ENCODE measurements at regions not wholly inside any gene's neighbourhood (a gene's known extent, or its start where the extent isn't known, plus 50 kb on each side); places are given as distances from the start of the nearest gene placed in this dataset.

- Mint-ChIP-seq H3K27ac (no peak overlapping the region), H3K4me1 (ENCODE audit: low read depth) (no peaks in the 10 kb centered on the region), H3K36me3 (ENCODE audit: low read depth) (no peaks in the 10 kb centered on the region), H3K4me3 (no peak overlapping the region), H3K27me3 (no peaks in the 10 kb centered on the region), H3K9me3 (peaks cover 6% of the 10 kb centered on the region)
- H3K27me3 ChIP-seq (ENCODE audit: control insufficient read depth in 1 of 2, insufficient read depth in 2 of 2, low read length in 2 of 2): no peaks in the 10 kb centered on the region
- H3K27ac ChIP-seq (ENCODE audit: low read depth in 1 of 2, low read length in 2 of 2): no peak overlapping the region
- H3K36me3 ChIP-seq (ENCODE audit: insufficient read depth, low read length): no peaks in the 10 kb centered on the region
- no peak for DNase-seq
- ChIA-PET CTCF (no interaction called here), POLR2A (no interaction called here)
- H3K9me3 ChIP-seq (ENCODE audit: control insufficient read depth in 1 of 2, insufficient read depth in 1 of 2, low read length in 2 of 2): no peaks in the 10 kb centered on the region
- H3K4me1 ChIP-seq (ENCODE audit: insufficient read depth, low read length): no peaks in the 10 kb centered on the region
- intact Hi-C loops (cut with DNase I, micrococcal nuclease): no loop called here
- no peak overlapping the region for H3K4me3 ChIP-seq (ENCODE audit: low read length)
- no peak for ATAC-seq (ENCODE audit: poor library complexity)
- TF ChIP-seq CTCF (IDR thresholded peaks at IDR 0.05): no peak
Measured at GRCh38 chr12:23356927-23357708, 592.4 kb downstream of the SOX5 start.

DNA sequence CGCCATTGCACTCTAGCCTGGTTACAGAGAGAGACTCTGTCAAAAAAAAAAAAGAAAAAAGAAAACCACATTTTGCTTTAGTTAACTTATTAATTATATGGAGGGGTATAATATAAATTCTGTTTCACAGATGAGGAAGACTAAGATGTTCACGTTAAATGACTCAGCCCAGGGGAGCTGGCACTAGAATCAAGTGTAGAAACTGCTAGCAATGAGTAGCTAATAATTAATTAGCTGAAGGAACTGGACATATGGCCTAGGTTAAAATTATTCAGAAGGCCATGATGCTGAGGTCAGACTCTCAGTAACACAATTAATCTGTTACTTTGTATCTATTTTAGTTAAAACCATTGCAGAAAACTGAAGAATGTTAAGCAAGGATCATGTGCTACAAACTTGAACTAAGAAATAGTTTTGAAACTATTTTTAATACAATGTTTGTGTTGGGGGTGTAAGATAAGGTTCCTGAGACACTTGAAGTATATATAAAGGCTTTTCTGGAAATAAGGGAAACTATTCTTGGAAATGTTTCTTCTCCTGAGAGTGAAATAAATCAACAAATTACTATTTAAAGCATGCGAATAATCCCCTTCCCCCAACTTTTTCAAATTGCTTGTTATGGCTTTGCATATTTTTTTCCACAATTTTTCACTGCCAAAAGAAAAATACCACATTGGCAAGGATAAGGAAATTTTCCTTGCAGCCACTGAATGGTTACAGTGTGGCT, 589.3 kb downstream of the SOX5 start:
- no peaks in the 10 kb centered on the region for H3K36me3 Mint-ChIP-seq (ENCODE audit: low read depth)
- Histone ChIP-seq H3K4me1 (ENCODE audit: insufficient read depth, low read length) (no peaks in the 10 kb centered on the region), H3K27ac (ENCODE audit: low read depth in 1 of 2, low read length in 2 of 2) (no peak overlapping the region), H3K36me3 (ENCODE audit: insufficient read depth, low read length) (no peaks in the 10 kb centered on the region), H3K4me3 (ENCODE audit: low read length) (no peak overlapping the region), H3K27me3 (ENCODE audit: control insufficient read depth in 1 of 2, insufficient read depth in 2 of 2, low read length in 2 of 2) (no peaks in the 10 kb centered on the region), H3K9me3 (ENCODE audit: control insufficient read depth in 1 of 2, insufficient read depth in 1 of 2, low read length in 2 of 2) (peaks cover 4 to 7% of the 10 kb centered on the region in 2 experiments)
- H3K27me3 Mint-ChIP-seq: no peaks in the 10 kb centered on the region
- H3K9me3 Mint-ChIP-seq: peaks cover 3% of the 10 kb centered on the region
- no peak for DNase-seq
- intact Hi-C loops (cut with DNase I, micrococcal nuclease): no loop called here
- no peaks in the 10 kb centered on the region for H3K4me1 Mint-ChIP-seq (ENCODE audit: low read depth)
- H3K27ac Mint-ChIP-seq: no peak overlapping the region
- ChIA-PET CTCF (no interaction called here), POLR2A (no interaction called here)
- no peak for TF ChIP-seq CTCF (IDR thresholded peaks at IDR 0.05)
- no peak overlapping the region for H3K4me3 Mint-ChIP-seq
- ATAC-seq (ENCODE audit: poor library complexity): no peak

- no peak overlapping the region for H3K27ac ChIP-seq (ENCODE audit: low read depth in 1 of 2, low read length in 2 of 2)
- Mint-ChIP-seq H3K36me3 (ENCODE audit: low read depth) (no peaks in the 10 kb centered on the region), H3K27ac (no peak overlapping the region), H3K4me1 (ENCODE audit: low read depth) (no peaks in the 10 kb centered on the region), H3K9me3 (peaks cover 3% of the 10 kb centered on the region), H3K4me3 (no peak overlapping the region), H3K27me3 (no peaks in the 10 kb centered on the region)
- H3K9me3 ChIP-seq (ENCODE audit: control insufficient read depth in 1 of 2, insufficient read depth in 1 of 2, low read length in 2 of 2): peaks cover 4 to 10% of the 10 kb centered on the region in 2 experiments
- no peaks in the 10 kb centered on the region for H3K4me1 ChIP-seq (ENCODE audit: insufficient read depth, low read length)
- intact Hi-C loops (cut with DNase I, micrococcal nuclease): no loop called here
- DNase-seq (no peak), ATAC-seq (ENCODE audit: poor library complexity) (no peak)
- no peaks in the 10 kb centered on the region for H3K36me3 ChIP-seq (ENCODE audit: insufficient read depth, low read length)
- ChIA-PET CTCF (no interaction called here), POLR2A (no interaction called here)
- TF ChIP-seq CTCF (IDR thresholded peaks at IDR 0.05): no peak
- no peaks in the 10 kb centered on the region for H3K27me3 ChIP-seq (ENCODE audit: control insufficient read depth in 1 of 2, insufficient read depth in 2 of 2, low read length in 2 of 2)
- no peak overlapping the region for H3K4me3 ChIP-seq (ENCODE audit: low read length)
Measured at GRCh38 chr12:23361971-23362370, 587.5 kb downstream of the SOX5 start.

All from CD4-positive, alpha-beta T cell (primary cell).